A549 (cell line): ENCODE measurements at regions not wholly inside any gene's neighbourhood (a gene's known extent, or its start where the extent isn't known, plus 50 kb on each side); places are given as distances from the start of the nearest gene placed in this dataset.

Experiments used
- ATAC-seq, 2 experiments: fragments of 200-7000 bp in 1 of 2; fragments of >200 bp in 1 of 2; cut with Nextera tagmentation in 1 of 2; cut with Tn5 transposase in 1 of 2; 3 replicates each; pipeline versions ENCODE4 v1.8.0 to v1.9.1; 2018 to 2020; ENCODE audit warnings: mild to moderate bottlenecking in 1 of 2, moderate library complexity in 1 of 2
- CTCF ChIA-PET: fragments of 300-600 bp; sonication (Branson Sonifier 250); formaldehyde crosslinking; extraction: SDS; loops from one replicate; lab custom pipeline; 2021; ENCODE audit warnings: antibody characterized with exemption, inconsistent platforms; lab: Yijun Ruan, JAX
- POLR2A ChIA-PET: fragments of 350-600 bp; formaldehyde crosslinking; extraction: SDS; loops from one replicate; lab custom pipeline; 2021; ENCODE audit warnings: antibody characterized with exemption, inconsistent platforms; lab: Yijun Ruan, JAX
- DNase-seq, 2 experiments: peaks; one replicate each; pipeline versions ENCODE4 v3.0.0 to v3.0.0-alpha.2; 2011 to 2016; ENCODE audit warnings: low read depth in 1 of 2, low spot score in 1 of 2
- FAIRE-seq: peaks from 2 replicates; lab custom pipeline; 2011; peaks lifted over from hg19 to GRCh38; lab: Jason Lieb, UNC
- H3K27ac ChIP-seq, 2 experiments: fragments of >200 bp; sonication (Bioruptor Twin); formaldehyde crosslinking; 3 replicates each; pipeline ENCODE4 v1.5.1; 2016 to 2017
- H3K4me1 ChIP-seq: fragments of >200 bp; sonication (Bioruptor Twin); formaldehyde crosslinking; 3 replicates; pipeline ENCODE4 v1.6.1; 2016
- H3K4me2 ChIP-seq: fragments of >200 bp; sonication (Bioruptor Twin); formaldehyde crosslinking; 3 replicates; pipeline ENCODE4 v1.6.1; 2016
- H3K4me3 ChIP-seq: fragments of >200 bp; sonication (Bioruptor Twin); formaldehyde crosslinking; 3 replicates; pipeline ENCODE4 v1.5.1; 2016
- H3K9me3 ChIP-seq: fragments of >200 bp; sonication (Bioruptor Twin); formaldehyde crosslinking; 3 replicates; pipeline ENCODE4 v1.6.1; 2016
- BCL3 ChIP-seq: fragments of >200 bp; sonication (Bioruptor Twin); formaldehyde crosslinking; IDR thresholded peaks from 3 replicates; pipeline ENCODE4 v1.6.1; 2016
- BHLHE40 ChIP-seq: IDR thresholded peaks from 2 replicates; pipeline ENCODE4 v1.6.1; 2012; ENCODE audit warnings: low read depth, low read length, inconsistent platforms
- CBX2 ChIP-seq: fragments of 200-600 bp; sonication (generic); IDR thresholded peaks from 2 replicates; pipeline ENCODE4 v1.6.1; 2016; ENCODE audit warnings: low read depth, mild to moderate bottlenecking, borderline replicate concordance
- CEBPB ChIP-seq, 2 experiments: fragments of >200 bp in 1 of 2; sonication (Bioruptor Twin) in 1 of 2; formaldehyde crosslinking in 1 of 2; IDR thresholded peaks; 2 replicates each; pipeline ENCODE4 v1.6.1; 2012 to 2016
- CTCF ChIP-seq: fragments of >200 bp; sonication (Bioruptor Twin); formaldehyde crosslinking; IDR thresholded peaks from 3 replicates; pipeline ENCODE4 v1.5.1; 2016
- E2F6 ChIP-seq: IDR thresholded peaks from 2 replicates; pipeline ENCODE4 v1.6.1; 2012; ENCODE audit warnings: low read depth, borderline replicate concordance
- EHMT2 ChIP-seq: fragments of 200-600 bp; sonication (generic); IDR thresholded peaks from 2 replicates; pipeline ENCODE4 v1.6.1; 2016; ENCODE audit warnings: antibody characterized with exemption, low read depth, mild to moderate bottlenecking, moderate library complexity
- ESRRA ChIP-seq: fragments of 150-350 bp; IDR thresholded peaks from 2 replicates; pipeline ENCODE4 v1.6.1; 2014; ENCODE audit warnings: mild to moderate bottlenecking, low read length, borderline replicate concordance
- FOXS1 ChIP-seq: fragments of 250-450 bp; sonication (Bioruptor Pico); IDR thresholded peaks from 2 replicates; pipeline ENCODE4 v1.5.0; 2020; ENCODE audit warnings: mild to moderate bottlenecking, moderate library complexity
- GATA3 ChIP-seq: IDR thresholded peaks from 2 replicates; pipeline ENCODE4 v1.6.1; 2012; ENCODE audit warnings: borderline replicate concordance
- HDAC2 ChIP-seq: fragments of 200-600 bp; sonication (generic); IDR thresholded peaks from 2 replicates; pipeline ENCODE4 v1.6.1; 2016
- HMGXB4 ChIP-seq: fragments of 250-450 bp; sonication (Bioruptor Pico); IDR thresholded peaks from 2 replicates; pipeline ENCODE4 v1.5.0; 2021; ENCODE audit warnings: mild to moderate bottlenecking, moderate library complexity, borderline replicate concordance
- HOXA7 ChIP-seq: fragments of 250-450 bp; sonication (Bioruptor Pico); IDR thresholded peaks from 2 replicates; pipeline ENCODE4 v1.5.0; 2020; ENCODE audit warnings: mild to moderate bottlenecking, moderate library complexity
- HOXB5 ChIP-seq: fragments of 250-450 bp; sonication (Bioruptor Pico); IDR thresholded peaks from 2 replicates; pipeline ENCODE4 v1.5.0; 2020; ENCODE audit warnings: mild to moderate bottlenecking, moderate library complexity
- KDM1A ChIP-seq: fragments of 200-600 bp; sonication (generic); IDR thresholded peaks from 2 replicates; pipeline ENCODE4 v1.6.1; 2016; ENCODE audit warnings: low read depth, mild to moderate bottlenecking
- KDM5A ChIP-seq: fragments of 200-600 bp; sonication (generic); IDR thresholded peaks from 2 replicates; pipeline ENCODE4 v1.6.1; 2016; ENCODE audit warnings: antibody characterized with exemption, mild to moderate bottlenecking
- MAFK ChIP-seq: fragments of 450-650 bp; IDR thresholded peaks from 2 replicates; pipeline ENCODE4 v1.6.1; 2014; ENCODE audit not compliant: partially characterized antibody
- MAX ChIP-seq: IDR thresholded peaks from 2 replicates; pipeline ENCODE4 v1.6.1; 2012
- MYC ChIP-seq: IDR thresholded peaks from 2 replicates; pipeline ENCODE4 v1.6.1; 2012; ENCODE audit warnings: mild to moderate bottlenecking, inconsistent platforms, low read length, improper control_type of control experiment, borderline replicate concordance
- NFE2L2 ChIP-seq: fragments of 150-350 bp; conservative IDR thresholded peaks from 2 replicates; pipeline ENCODE4 v1.6.1; 2014; ENCODE audit warnings: low read length
- NPAS2 ChIP-seq: fragments of 250-450 bp; sonication (Bioruptor Pico); IDR thresholded peaks from 2 replicates; pipeline ENCODE4 v1.8.0; 2022; ENCODE audit warnings: mild to moderate bottlenecking, moderate library complexity, borderline replicate concordance
- PHF8 ChIP-seq: fragments of 200-600 bp; sonication (generic); IDR thresholded peaks from 2 replicates; pipeline ENCODE4 v1.6.1; 2016; ENCODE audit warnings: low read depth, mild to moderate bottlenecking, antibody characterized with exemption, moderate library complexity, borderline replicate concordance
- POLR2AphosphoS2 ChIP-seq: conservative IDR thresholded peaks from 2 replicates; pipeline ENCODE4 v1.6.1; 2012; ENCODE audit warnings: low read length, improper control_type of control experiment, inconsistent platforms
- RNF2 ChIP-seq: fragments of 200-600 bp; sonication (generic); IDR thresholded peaks from 2 replicates; pipeline ENCODE4 v1.6.1; 2016; ENCODE audit warnings: low read depth, mild to moderate bottlenecking, antibody characterized with exemption, moderate library complexity, borderline replicate concordance
- USF2 ChIP-seq: fragments of 450-650 bp; IDR thresholded peaks from 2 replicates; pipeline ENCODE4 v1.6.1; 2014; ENCODE audit warnings: antibody characterized with exemption
- ZC3H11A ChIP-seq: fragments of 450-650 bp; IDR thresholded peaks from 2 replicates; pipeline ENCODE4 v1.6.1; 2014; ENCODE audit warnings: antibody characterized with exemption, mild to moderate bottlenecking
- whole genome bisulfite sequencing: methylation state at CpG from one replicate; pipeline ENCODE4 v1.1.6; 2017; ENCODE audit errors: missing lambda C conversion rate; 5-methylcytosine and 5-hydroxymethylcytosine counted together

GRCh38 chr16:65274566-65274965, 152.7 kb upstream of the CDH11 start:
- Histone ChIP-seq H3K27ac (no peak overlapping the region), H3K4me2 (no peak overlapping the region), H3K4me1 (no peaks in the 10 kb centered on the region), H3K9me3 (no peaks in the 10 kb centered on the region), H3K4me3 (no peak overlapping the region)
- WGBS: 0% methylated on average over 3 of the region's 3 CpGs
- CTCF ChIA-PET: no interaction called here
- DNase-seq (no peak), FAIRE-seq (no peak), ATAC-seq (no peak)
- no peak for TF ChIP-seq CBX2
- TF ChIP-seq HOXA7 (CRISPR knock-in tag): no peak
- TF ChIP-seq KDM5A: no peak
- no peak for TF ChIP-seq MYC
- no peak for TF ChIP-seq NPAS2 (CRISPR knock-in tag)
- TF ChIP-seq PHF8: no peak
- no peak for TF ChIP-seq USF2
- TF ChIP-seq ZC3H11A: no peak
- no peak for TF ChIP-seq FOXS1 (CRISPR knock-in tag)
- no peak for TF ChIP-seq POLR2AphosphoS2
- no peak for TF ChIP-seq MAFK
- no peak for TF ChIP-seq BHLHE40
- no peak for TF ChIP-seq CEBPB (IDR thresholded peaks at IDR 0.05)
- TF ChIP-seq GATA3: no peak
- TF ChIP-seq HDAC2: no peak
- no peak for TF ChIP-seq MAX
- no peak for TF ChIP-seq E2F6
- POLR2A ChIA-PET: no interaction called here

GRCh38 chr16:65272699-65273414, 151.0 kb upstream of the CDH11 start:
- ChIA-PET CTCF (no interaction called here), POLR2A (no interaction called here)
- Histone ChIP-seq H3K9me3 (no peaks in the 10 kb centered on the region), H3K4me3 (no peak overlapping the region), H3K4me1 (no peaks in the 10 kb centered on the region), H3K4me2 (no peak overlapping the region), H3K27ac (no peak overlapping the region)
- FAIRE-seq (no peak), DNase-seq (no peak), ATAC-seq (no peak)
- no peak for TF ChIP-seq RNF2
- TF ChIP-seq NFE2L2: no peak
- no peak for TF ChIP-seq BCL3
- 0% methylated on average over 4 of the region's 4 CpGs for WGBS

GRCh38 chr16:65271996-65272395, 150.1 kb upstream of the CDH11 start:
- TF ChIP-seq ESRRA (no peak), HOXB5 (CRISPR knock-in tag) (no peak), CTCF (no peak), KDM1A (no peak), BHLHE40 (no peak), CEBPB (IDR thresholded peaks at IDR 0.05) (no peak), EHMT2 (no peak), HMGXB4 (CRISPR knock-in tag) (no peak)
- WGBS: 14% methylated on average over 1 of the region's 1 CpG
- H3K4me1 ChIP-seq: no peaks in the 10 kb centered on the region
- FAIRE-seq (no peak), DNase-seq (no peak), ATAC-seq (no peak)
- ChIA-PET CTCF (no interaction called here), POLR2A (no interaction called here)
- H3K4me2 ChIP-seq: no peak overlapping the region
- H3K4me3 ChIP-seq: no peak overlapping the region
- H3K27ac ChIP-seq: no peak overlapping the region
- H3K9me3 ChIP-seq: no peaks in the 10 kb centered on the region
